GM19463 (cell line): ENCODE measurements at regions not wholly inside any gene's neighbourhood (a gene's known extent, or its start where the extent isn't known, plus 50 kb on each side); places are given as distances from the start of the nearest gene placed in this dataset.
"Not testable (repeated sequence)": the region's sequence is repeated elsewhere in the genome, so short reads cannot be mapped to it uniquely, and the experiment has no call there.

Source experiments
- ATAC-seq: cut with Tn5 transposase; IDR thresholded peaks from one replicate; pipeline ENCODE4 v1.9.1; 2021; ENCODE audit warnings: mild to moderate bottlenecking, moderate library complexity; ENCODE audit not compliant: unreplicated experiment

DNA sequence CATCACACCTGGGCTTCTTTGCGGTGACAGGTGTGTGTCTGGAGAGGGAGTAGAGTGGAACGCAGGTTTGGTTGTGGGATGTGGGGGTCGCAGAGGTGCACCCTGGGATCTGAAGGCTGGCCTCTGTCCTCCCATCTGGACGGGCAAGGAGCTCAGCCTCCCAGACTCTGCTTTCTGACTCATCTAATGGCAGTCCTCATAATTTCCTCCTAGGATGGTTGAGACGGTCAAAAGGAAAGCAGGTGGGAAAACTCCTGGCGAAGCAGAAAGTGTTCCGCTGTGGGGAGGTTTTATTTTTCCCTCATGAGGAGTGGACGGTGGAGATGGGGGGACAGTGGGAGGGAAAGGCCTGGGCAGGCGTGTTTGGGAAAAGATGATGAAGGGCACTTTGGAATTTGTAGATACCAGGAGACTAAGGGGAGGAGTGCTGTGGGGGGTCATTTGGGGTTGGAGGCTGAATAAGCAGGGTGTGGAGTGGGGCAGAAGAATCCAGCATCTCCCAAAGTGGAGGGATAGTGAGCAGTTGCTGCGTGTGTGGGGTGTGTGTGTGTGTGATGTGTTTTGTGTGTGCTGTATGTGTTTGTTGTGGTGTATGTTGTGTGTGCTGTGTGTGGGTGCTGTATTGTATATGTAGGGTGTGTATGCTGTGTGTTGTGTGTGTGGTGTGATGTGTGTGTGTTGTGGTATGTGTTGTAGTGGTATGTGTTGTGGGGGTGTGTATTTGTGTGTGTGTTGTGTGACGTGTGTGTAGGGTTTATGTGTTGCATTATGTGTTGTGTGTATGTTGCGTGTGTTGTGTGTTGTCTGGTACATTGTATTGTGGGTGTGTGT lies 97.2 kb upstream of the PODXL start:
- ATAC-seq = no peak

DNA sequence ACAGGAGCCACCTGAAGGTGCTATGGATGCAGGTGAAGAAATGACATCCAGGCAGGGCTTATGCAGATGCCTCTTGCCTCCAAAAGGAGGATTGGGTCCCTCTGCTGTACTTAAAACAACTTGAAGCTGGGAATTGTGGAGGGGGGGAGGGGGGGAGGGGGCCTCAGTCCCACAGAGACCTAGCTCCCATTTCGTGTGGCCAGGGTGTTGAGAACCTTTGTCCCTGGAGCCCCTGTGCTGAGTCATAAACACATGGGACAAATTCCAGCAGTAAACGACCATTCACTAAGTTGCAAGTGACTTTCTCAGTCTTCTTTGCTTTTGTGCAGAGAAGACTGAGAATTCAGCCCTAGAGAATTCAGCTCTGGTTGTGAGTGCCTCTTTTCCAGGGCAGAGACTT lies 96.5 kb upstream of the PODXL start:
- ATAC-seq = no peak

DNA sequence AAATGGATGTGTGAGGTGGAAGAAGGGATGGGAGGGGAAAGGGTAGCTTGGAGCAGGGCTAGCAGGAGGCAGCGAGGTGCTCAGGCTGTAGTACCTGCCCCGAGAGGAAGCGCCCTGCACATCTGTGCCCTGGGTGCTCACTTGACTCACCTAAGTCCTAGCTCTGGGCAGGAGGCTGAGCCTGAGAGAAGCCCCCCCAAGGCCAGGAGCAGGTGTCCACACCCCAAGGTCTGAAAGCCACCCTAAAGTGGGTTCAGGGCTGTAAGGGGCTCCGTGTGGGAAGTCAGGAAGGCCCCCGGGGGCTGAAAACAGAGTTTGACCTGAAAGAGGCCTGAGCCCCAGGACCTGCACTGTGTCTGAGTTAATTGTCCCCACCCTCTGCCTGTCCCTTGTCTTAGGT lies 95.8 kb upstream of the PODXL start:
- ATAC-seq = no peak

DNA sequence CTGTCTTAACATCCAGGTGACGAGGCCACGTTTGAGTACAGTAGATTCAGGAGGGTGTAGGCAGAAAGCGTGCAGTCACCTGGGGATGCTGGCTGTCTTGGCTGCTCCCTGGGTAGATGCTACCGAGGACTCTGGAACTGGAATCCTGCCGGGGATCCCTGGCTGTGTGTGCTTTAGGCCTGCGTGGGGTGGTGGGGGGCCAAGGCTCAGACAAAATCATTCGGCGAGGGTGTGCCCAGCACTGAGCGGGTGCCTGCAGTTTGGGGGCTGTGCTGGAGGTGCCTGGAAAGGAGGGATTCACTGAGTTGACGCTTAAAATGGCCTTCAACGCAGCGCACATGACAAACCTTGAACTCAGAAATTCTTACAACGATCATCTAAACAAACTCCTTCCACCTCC lies 93.5 kb upstream of the PODXL start:
- ATAC-seq = no peak

DNA sequence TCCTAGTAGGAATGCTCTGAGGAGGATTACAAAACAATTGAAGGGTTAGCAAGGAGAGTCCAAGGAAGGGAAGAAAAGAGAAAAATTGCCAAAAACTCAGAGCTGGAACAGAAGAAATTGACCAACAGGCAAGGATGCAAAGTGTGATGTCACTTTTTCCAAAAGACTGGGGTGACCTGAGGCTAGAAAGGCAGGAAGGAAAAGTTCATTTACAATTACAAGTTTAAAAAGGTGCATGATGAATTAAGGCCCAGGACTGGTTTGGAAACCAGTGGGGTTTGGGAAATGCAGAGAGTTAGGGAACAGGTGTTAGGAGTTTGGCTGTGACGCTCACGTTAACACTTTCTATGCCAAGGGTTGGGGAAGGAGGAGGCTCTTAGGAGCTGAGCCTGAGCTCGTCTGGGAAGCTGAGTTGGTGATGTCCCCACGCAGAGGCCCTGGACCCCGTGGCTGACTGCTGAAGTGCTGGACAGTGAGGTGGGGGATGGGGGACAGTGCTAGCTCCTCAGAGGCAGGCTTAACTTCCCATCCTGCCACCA lies 92.6 kb upstream of the PODXL start:
- no peak for ATAC-seq

DNA sequence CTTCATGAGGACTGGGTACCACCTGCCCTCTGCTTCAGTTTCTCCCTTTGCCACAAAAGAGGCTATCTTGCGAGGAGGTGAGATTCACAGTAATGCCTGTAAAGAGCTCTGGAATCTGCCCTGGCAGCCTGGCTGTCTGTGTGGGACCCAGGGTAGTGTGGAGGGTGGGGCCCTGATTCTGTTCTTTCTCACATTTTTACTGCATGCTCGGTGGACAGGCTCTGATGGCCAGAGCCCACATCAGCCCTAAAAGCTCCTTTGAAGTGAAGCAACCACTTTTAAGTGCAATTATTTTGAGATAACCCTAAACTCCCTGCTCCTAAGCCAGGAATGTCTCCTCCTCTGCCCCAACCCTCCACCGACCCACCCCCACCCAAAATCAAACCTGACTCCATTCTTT lies 92.1 kb upstream of the PODXL start:
- no peak for ATAC-seq

DNA sequence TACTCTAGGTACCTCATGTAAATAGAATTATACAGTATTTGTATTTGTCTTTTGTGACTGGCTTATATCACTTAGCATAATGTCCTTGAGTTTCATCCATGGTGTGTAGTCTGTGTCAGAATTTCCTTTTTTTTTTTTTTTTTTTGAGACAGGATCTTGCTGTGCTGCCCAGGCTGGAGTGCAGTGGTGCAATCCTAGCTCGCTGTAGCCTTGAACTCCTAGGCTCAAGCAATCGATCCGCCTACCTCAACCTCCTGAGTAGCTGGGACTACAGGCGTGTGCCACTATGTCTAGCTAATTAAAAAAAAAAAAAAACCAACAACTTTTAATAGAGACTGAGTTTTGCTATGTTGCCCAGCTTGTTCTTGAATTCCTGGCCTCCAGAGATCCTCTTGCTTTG lies 89.8 kb upstream of the PODXL start:
- ATAC-seq = no peak

DNA sequence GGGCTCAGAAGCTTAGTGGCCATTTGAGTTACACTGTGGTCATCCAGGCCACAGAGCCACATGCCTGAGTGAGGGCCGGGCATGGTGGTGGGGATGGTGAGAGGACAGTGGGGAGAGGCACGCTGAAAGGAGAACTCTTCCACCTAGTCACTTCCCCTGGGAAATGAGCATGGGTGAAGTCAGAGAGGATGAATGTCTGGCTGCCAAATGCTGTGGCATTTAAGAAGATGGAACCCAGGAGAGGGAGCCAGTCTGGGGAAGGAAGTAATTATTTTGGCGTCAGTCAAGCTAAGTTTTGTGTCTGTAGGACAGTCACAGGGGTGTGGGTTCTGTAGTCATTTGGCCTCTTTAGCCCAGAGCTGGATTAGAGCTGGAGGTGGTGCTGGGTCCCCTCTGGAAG lies 86.0 kb upstream of the PODXL start:
- no peak for ATAC-seq

DNA sequence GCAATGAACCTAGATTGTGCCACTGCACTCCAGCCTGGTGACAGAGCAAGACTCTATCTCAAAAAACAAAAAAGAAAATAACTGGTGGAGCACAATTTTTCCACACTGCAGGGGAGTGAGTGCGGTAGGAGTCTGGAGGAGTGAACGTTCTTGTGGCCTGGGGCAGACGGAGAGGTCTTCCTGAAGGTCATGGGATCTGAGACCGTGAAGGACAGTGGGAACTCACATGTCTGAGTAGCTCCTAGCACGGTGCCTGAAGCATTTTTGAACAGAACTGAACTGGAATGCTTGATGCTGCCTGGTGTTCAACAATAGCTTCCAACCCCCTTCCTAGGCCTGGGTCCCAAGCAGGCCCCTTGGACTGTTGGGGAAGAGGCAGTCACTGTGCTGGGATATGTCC lies 84.3 kb upstream of the PODXL start:
- no peak for ATAC-seq

DNA sequence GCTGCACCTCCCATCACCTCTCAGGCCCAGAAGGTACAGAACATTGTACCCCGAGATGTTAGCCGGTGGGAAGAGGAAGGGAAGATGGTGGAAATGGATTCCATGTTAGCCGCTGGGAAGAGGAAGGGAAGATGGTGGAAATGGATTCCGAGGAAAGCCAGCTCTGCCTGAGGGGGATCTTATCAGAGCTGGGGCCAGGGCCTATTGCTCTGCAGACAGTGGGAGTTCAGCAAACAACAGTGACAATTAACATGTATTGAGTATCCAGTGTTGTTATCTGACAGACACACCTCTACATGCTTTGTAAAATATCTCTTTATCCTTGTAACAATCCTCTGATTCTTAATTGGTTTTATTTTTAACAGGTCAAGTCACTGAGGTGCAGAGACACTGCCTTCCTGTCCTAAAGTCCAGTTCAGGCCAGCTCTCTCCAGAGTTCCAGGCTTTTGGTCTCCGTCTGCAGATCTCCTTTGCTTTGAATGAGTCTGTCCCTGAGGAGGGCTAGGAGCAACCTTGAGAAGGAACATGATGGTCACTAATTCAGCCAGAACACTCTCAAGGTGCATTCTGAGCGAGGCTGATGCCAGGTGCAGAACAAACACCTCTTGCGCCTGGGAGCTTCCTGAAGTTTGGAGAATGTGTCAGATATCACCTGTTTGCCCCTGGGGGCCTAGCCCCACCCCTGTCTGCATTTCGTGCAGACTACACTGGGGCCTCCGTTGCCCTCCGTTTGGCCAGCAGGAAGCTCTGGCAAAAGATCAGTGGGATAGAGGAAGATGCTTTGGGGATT lies 82.4 kb upstream of the PODXL start:
- ATAC-seq = no peak

DNA sequence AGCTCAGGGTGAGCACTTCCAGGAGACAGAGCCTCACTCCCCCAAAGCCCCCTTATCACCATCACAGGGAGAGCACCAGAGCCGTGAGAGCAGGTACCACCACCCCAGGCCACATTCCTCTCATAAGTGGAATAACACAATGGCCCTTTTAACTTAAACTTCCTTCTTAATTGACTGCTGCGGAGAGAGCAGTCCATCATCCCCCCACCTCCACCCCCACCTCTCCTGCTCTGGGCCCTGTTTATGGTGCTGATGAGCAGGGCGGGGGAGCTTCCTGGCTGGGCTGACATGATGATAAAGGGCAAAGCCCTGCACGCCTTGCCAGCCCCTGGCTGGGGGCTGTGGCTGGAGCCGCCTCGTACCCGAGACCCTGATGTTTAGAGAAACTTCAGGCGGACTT lies 81.4 kb upstream of the PODXL start:
- no peak for ATAC-seq

DNA sequence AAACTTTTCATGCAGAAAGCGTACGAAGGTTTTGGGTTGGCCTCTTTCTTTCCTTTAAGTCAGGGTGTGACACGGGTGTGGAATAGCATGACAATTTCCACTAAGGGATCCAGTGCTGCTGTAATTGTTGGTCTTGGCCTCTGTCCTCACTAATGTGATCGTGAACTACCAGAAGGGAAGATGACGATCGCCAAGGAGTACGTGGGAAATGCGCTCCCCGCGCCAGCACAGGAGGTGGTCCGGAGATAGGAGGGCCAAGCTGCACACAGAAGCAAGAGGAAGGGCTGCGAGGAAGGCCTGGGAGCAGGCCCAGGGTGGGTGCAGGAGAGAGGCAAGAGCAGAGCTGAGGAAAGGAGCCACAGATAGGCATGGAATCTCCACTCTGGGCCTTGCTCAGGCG lies 79.7 kb upstream of the PODXL start:
- ATAC-seq = no peak

DNA sequence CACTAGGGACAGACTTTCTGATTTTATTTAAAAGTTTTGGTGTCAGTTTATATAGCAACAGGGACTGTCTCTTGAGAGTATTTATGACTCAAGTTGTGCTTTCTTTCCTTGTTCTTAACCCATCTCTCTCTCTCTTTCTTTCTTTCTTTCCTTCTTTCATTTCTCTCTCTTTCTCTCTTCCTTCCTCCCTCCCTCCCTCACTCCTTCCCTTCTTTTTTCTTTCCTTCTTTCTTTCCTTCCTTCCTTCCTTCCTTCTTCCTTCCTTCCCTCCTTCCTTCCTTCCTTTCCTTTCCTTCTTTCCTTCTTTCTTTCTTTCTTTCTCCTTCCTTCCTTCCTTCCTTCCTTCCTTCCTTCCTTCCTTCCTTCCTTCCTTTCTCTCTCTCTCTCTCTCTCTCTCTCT lies 77.8 kb upstream of the PODXL start:
- ATAC-seq = not testable (repeated sequence)

DNA sequence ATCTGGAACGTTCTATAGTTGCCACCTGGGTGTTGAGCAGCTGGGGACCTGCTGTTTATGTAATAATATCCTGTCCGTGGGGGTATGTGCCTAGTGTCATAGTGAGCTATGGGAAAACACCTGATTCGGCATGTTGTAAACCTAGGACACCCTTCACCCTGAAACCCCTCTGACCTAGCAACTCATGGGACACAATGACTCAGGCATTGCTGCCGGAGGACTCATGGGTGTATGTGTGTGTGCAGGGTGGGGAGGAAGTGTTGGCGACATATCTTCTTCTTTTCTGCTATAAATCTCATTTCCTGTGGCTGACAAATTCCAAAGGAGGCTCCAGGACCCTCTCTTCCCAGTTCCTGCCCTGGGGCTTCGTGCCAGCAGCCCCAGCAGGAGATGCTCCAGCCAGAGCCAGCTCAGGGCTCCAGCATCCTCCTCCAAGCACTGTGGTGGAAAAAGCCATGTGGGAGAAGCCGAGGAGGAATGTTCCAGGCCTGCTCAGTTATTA lies 77.0 kb upstream of the PODXL start:
- no peak for ATAC-seq

DNA sequence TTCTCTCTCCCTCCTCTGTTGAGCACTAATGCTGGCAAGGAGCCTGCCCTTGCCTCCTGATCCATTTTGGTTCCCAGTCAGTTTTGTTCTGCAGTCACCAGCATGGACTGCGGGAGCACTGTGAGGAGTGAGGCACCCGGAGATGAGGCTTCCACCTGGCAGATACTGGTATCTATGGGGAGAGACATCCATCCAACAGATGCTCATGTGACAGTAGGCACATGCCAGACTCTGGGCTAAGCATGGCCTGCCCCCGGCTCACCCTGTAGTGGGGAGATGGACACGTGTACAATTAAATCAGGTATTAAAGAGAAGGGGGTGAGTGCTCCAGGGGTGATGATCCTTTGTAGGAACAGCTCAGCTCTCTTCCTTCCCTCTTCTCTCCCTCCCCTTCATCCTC lies 74.0 kb upstream of the PODXL start:
- no peak for ATAC-seq

DNA sequence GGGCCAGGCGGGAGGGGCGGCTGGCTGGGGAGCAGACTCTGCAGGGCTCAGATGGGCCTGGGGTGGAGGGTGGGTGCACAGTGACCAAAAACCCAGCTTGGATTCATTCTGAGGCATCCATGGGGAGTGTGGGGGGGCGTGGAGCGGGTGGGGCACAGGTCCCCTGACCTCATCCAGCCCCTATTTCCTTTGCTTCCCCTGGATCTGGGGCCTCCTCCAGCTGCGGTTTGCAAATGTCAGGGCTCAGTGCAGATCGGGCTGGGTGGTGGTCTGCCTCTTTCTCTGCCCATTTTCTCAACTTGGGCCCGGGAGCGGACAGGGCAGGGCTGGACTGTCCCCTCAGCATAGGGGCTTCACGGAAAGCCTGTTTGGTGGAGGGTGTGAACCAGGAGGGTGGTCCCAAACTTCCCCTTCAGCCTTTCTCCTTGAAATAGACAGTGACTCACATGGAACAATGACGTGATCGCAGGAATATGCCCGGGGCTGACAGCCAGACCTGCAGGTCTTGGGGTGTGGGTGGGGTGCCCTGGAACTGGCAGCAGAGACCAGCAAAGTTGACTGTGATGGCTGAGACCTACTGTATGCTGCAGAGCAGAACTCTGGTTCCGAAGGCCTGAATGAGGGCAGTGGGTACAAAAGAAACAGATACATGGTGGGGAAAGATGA lies 72.9 kb upstream of the PODXL start:
- no peak for ATAC-seq

DNA sequence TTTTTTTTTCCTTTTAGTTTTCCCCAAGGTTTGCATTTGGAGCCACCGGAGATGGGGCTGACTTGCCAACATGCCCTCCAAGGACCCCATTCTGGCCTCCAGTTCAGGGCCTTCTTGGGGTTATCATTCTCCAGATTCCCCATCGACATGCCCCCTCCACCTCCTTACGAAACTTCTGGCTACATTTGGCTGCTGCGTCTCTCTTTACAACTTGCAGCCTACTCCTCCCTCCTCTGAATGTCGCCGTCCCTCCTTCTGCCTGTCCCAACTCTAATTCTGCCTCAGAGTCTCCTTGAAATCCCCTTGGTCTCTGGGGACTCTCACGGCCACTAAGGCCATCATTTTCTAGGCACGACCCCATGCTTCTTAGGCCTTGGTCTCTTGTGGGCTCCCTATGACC lies 72.2 kb upstream of the PODXL start:
- no peak for ATAC-seq

DNA sequence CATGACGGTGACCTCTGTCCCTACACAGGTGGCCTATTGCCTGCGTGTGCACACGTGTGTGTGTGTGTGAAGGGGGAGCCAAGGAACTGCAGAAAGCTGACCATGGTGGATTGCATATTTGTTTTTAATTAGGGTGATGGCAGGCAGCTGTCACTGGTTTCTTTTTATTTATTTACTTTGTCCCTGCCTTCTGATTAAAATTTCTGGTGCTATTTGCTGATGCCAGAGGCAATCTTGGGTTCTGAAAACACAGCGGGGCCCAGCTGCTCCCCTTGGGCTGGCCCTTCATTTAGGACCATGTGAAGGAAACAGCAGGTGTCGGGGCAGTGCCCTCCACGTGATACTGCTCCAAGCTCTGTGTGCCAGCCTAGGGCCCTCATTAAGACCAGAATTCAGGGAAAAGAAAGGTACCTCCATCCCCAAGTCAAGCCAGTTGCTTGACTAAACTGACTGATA lies 71.3 kb upstream of the PODXL start:
- ATAC-seq = no peak

DNA sequence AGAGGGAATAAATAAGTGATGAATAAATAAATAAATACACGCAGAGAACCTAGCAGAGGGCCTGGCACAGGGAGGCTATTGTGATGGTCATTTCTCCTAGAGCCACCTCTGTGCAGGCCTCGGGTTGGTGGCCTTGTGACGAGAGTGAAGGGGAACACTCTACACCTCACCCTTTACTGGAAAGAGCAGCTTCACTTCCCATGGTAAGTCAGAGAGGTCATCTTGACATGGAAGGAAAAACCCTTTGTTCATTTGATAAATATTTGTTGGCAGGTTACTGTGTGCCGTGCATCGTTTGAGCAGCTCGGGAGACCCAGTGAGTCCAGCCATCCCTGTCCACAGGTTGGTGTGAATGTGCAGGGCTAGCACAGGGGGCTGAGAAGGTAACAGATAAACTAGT lies 70.2 kb upstream of the PODXL start:
- ATAC-seq = no peak

DNA sequence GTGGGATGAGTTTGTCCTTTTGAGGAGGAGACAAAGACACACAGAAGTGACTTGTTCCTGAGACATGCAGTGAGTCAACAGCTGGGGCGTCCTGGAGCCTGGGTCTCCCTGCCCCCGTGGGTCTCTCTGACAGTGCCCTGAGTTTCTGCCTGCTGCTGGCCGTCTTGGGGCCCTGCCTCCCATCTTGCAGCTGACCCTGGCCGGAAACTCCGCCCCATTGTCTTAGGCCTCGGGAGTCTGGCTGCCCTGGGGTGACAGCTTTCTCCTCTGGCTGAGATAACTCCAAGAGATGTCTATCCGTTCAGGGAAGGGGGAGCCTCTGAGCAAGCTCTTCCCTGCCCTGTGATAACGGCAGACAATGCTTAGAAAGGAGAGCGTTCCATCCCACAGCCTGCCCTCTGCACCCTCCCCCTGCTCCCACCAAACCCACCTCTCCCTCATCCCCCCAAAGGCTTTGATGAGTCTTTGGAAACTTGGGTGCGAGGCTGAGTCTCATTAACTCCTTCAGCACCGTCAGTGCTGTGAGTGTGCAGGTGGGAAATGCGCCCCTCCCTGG lies 69.5 kb upstream of the PODXL start:
- no peak for ATAC-seq

DNA sequence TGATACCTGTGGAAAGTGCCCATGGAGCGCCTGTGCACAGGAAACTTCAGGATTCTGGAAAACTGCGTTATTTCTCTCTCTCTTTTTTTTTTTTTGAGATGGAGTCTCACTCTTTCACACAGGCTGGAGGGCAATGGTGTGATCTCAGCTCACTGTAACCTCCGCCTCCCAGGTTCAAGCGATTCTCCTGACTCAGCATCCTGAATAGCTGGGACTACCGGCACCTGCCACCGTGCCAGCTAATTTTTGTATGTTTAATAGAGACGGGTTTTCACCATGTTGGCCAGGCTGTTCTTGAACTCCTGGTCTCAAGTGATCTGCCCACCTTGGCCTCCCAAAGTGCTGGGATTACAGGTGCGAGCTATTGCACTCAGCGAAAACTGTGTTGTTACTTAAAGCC lies 68.9 kb upstream of the PODXL start:
- not testable (repeated sequence) for ATAC-seq
